H7 (cell line): ENCODE measurements at regions not wholly inside any gene's neighbourhood (a gene's known extent, or its start where the extent isn't known, plus 50 kb on each side); places are given as distances from the start of the nearest gene placed in this dataset.
"Not testable (repeated sequence)": the region's sequence is repeated elsewhere in the genome, so short reads cannot be mapped to it uniquely, and the experiment has no call there.

Experiments used
- DNase-seq: peaks from one replicate; pipeline ENCODE4 v3.0.0; 2012
- H3K27me3 ChIP-seq: 2 replicates; pipeline ENCODE4 v1.6.0; 2011; ENCODE audit warnings: mild to moderate bottlenecking, low read length; ENCODE audit not compliant: control insufficient read depth, insufficient read depth
- H3K36me3 ChIP-seq: replicated peaks from 2 replicates; pipeline ENCODE4 v1.5.1; 2011; ENCODE audit warnings: low read length; ENCODE audit not compliant: control insufficient read depth, insufficient read depth
- H3K4me3 ChIP-seq: 2 replicates; pipeline ENCODE4 v1.5.1; 2011; ENCODE audit warnings: low read depth, mild to moderate bottlenecking, control low read depth, low read length, moderate library complexity; ENCODE audit not compliant: insufficient read depth

- no peak overlapping the region for H3K4me3 ChIP-seq
- no peaks in the 10 kb centered on the region for H3K27me3 ChIP-seq
- DNase-seq, result no peak
- no peaks in the 10 kb centered on the region; the same call in 1 of the 2 replicates for H3K36me3 ChIP-seq
Measured at GRCh38 chr18:44356566-44357157, 324.0 kb upstream of the SETBP1 start.

GRCh38 chr18:44358402-44358801 is 322.3 kb upstream of the SETBP1 start:
- Histone ChIP-seq H3K27me3 (no peaks in the 10 kb centered on the region), H3K36me3 (no peaks in the 10 kb centered on the region; the same call in 1 of the 2 replicates), H3K4me3 (no peak overlapping the region)
- DNase-seq, result no peak

- not testable (repeated sequence) for DNase-seq, H3K4me3 ChIP-seq, H3K27me3 ChIP-seq, H3K36me3 ChIP-seq
Measured at GRCh38 chr18:44359741-44360140, 320.9 kb upstream of the SETBP1 start.

- not testable (repeated sequence) for DNase-seq, H3K27me3 ChIP-seq, H3K4me3 ChIP-seq, H3K36me3 ChIP-seq
Measured at GRCh38 chr18:44362213-44362612, 318.5 kb upstream of the SETBP1 start.

GRCh38 chr18:44370861-44371260 is 309.8 kb upstream of the SETBP1 start:
- H3K4me3 ChIP-seq, result no peak overlapping the region
- H3K36me3 ChIP-seq, result no peaks in the 10 kb centered on the region
- no peak for DNase-seq
- no peaks in the 10 kb centered on the region for H3K27me3 ChIP-seq

- no peaks in the 10 kb centered on the region for H3K36me3 ChIP-seq
- no peaks in the 10 kb centered on the region for H3K27me3 ChIP-seq
- H3K4me3 ChIP-seq, result no peak overlapping the region
- DNase-seq, result no peak
Measured at GRCh38 chr18:44374966-44375365, 305.7 kb upstream of the SETBP1 start.

GRCh38 chr18:44386401-44386800 is 294.3 kb upstream of the SETBP1 start:
- Histone ChIP-seq H3K36me3 (no peaks in the 10 kb centered on the region), H3K27me3 (no peaks in the 10 kb centered on the region), H3K4me3 (no peak overlapping the region)
- DNase-seq, result no peak

- Histone ChIP-seq H3K4me3 (no peak overlapping the region), H3K27me3 (no peaks in the 10 kb centered on the region), H3K36me3 (no peaks in the 10 kb centered on the region)
- no peak for DNase-seq
Measured at GRCh38 chr18:44388329-44388728, 292.4 kb upstream of the SETBP1 start.

GRCh38 chr18:44392933-44393332 is 287.8 kb upstream of the SETBP1 start:
- no peaks in the 10 kb centered on the region for H3K27me3 ChIP-seq
- DNase-seq, result peak; percentile 5
- H3K36me3 ChIP-seq, result no peaks in the 10 kb centered on the region
- H3K4me3 ChIP-seq, result no peak overlapping the region

GRCh38 chr18:44393406-44393805 is 287.3 kb upstream of the SETBP1 start:
- no peak for DNase-seq
- H3K4me3 ChIP-seq, result no peak overlapping the region
- no peaks in the 10 kb centered on the region for H3K36me3 ChIP-seq
- H3K27me3 ChIP-seq, result no peaks in the 10 kb centered on the region

GRCh38 chr18:44396550-44396949 is 284.1 kb upstream of the SETBP1 start:
- no peak for DNase-seq
- Histone ChIP-seq H3K4me3 (no peak overlapping the region), H3K36me3 (no peaks in the 10 kb centered on the region), H3K27me3 (no peaks in the 10 kb centered on the region)

- DNase-seq, result no peak
- H3K4me3 ChIP-seq, result no peak overlapping the region
- H3K36me3 ChIP-seq, result no peaks in the 10 kb centered on the region
- H3K27me3 ChIP-seq, result no peaks in the 10 kb centered on the region
Measured at GRCh38 chr18:44409071-44409470, 271.6 kb upstream of the SETBP1 start.

- DNase-seq, result no peak
- Histone ChIP-seq H3K4me3 (no peak overlapping the region), H3K36me3 (no peaks in the 10 kb centered on the region), H3K27me3 (no peaks in the 10 kb centered on the region)
Measured at GRCh38 chr18:44409515-44409914, 271.2 kb upstream of the SETBP1 start.

- no peak overlapping the region for H3K4me3 ChIP-seq
- H3K27me3 ChIP-seq, result no peaks in the 10 kb centered on the region
- no peak for DNase-seq
- no peaks in the 10 kb centered on the region for H3K36me3 ChIP-seq
Measured at GRCh38 chr18:44410740-44411139, 269.9 kb upstream of the SETBP1 start.

GRCh38 chr18:44411262-44411905 is 269.3 kb upstream of the SETBP1 start:
- Histone ChIP-seq H3K27me3 (no peaks in the 10 kb centered on the region), H3K4me3 (no peak overlapping the region), H3K36me3 (no peaks in the 10 kb centered on the region)
- DNase-seq, result no peak

- Histone ChIP-seq H3K27me3 (no peaks in the 10 kb centered on the region), H3K36me3 (no peaks in the 10 kb centered on the region), H3K4me3 (no peak overlapping the region)
- no peak for DNase-seq
Measured at GRCh38 chr18:44411976-44412375, 268.7 kb upstream of the SETBP1 start.
